GM12873 (cell line): ENCODE measurements at regions not wholly inside any gene's neighbourhood (a gene's known extent, or its start where the extent isn't known, plus 50 kb on each side); places are given as distances from the start of the nearest gene placed in this dataset.

Experiments used
- TF ChIP-seq, protein P1 (sequence below): IDR thresholded peaks from 2 replicates; pipeline ENCODE4 v1.5.1; 2012; ENCODE audit warnings: low read depth, mild to moderate bottlenecking, moderate library complexity, low read length, control low read depth; ENCODE audit not compliant: insufficient read depth; ENCODE audit errors: missing control alignments

GRCh38 chr13:59210543-59210942 lies 953.2 kb downstream of the DIAPH3 start:
- TF ChIP-seq, protein P1, sequence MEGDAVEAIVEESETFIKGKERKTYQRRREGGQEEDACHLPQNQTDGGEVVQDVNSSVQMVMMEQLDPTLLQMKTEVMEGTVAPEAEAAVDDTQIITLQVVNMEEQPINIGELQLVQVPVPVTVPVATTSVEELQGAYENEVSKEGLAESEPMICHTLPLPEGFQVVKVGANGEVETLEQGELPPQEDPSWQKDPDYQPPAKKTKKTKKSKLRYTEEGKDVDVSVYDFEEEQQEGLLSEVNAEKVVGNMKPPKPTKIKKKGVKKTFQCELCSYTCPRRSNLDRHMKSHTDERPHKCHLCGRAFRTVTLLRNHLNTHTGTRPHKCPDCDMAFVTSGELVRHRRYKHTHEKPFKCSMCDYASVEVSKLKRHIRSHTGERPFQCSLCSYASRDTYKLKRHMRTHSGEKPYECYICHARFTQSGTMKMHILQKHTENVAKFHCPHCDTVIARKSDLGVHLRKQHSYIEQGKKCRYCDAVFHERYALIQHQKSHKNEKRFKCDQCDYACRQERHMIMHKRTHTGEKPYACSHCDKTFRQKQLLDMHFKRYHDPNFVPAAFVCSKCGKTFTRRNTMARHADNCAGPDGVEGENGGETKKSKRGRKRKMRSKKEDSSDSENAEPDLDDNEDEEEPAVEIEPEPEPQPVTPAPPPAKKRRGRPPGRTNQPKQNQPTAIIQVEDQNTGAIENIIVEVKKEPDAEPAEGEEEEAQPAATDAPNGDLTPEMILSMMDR, result no peak

- TF ChIP-seq, protein P1, result no peak
Observed at GRCh38 chr13:59211606-59212005, 952.1 kb downstream of the DIAPH3 start.

- TF ChIP-seq, protein P1, result no peak
Observed at GRCh38 chr13:59229401-59229800, 934.3 kb downstream of the DIAPH3 start.

- TF ChIP-seq, protein P1, result no peak
Observed at GRCh38 chr13:59229861-59230260, 933.9 kb downstream of the DIAPH3 start.

DNA sequence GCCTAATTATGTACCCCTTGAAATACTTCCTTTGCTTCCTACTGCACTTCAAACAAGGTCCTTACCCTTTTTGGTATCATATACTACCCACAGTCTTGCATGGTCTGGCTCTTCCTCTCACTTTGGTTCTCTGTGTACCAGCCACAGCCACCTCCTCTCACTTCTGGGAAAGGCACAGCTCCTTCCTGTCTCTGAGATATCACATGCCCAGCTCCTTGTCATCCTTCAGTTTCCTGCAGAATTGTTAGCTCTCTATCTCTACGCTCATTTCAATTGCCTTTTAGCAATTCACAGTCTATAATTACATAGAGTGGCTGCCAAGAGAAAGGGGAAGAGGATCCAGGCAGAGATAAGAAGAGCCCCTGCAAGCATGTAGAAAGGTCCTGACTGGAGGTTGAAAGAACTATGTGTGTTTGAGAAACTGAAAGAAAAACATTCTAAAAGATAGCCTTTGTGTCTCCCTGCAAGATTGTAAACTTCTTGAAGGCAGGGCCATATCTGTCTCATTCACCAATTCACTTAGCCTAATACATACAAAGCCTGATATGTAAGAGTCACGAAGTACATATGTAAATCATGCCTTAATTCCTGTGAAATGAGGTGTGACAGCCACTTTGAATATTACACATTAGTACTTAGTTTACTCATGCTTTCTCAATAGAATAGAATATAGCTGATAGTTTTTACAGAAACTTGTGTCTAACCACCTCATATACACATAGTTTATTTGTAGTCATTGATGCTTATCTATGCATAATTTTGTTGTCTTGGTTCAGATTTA lies 933.1 kb downstream of the DIAPH3 start:
- TF ChIP-seq, protein P1, result no peak

DNA sequence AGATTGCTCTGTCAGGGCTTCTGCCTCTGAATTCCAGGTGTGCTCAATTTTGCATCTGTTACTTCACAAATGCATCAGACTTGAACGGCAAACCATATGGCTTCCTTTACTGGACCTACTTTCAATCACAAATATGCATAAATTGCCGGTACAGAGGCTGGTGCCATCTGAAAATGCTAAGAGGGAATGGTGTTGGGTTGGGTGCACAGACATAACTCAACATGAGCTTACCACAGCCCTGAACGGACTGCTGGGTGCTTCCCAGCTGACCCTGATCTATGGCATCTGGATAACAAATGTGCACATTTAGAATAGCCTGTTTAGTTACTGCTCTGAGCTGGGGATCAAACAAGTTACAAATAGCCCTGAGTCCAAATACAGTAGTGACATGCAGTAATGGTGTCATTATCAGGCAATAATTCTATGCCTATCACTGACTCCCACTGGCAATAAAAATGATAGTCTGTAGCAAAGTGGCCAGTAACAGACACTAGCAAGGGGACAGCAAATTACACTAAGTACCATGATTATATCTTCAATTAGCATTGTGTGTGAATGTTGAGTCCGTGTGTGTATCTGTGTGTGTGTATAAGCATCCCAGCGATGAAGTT lies 927.3 kb downstream of the DIAPH3 start:
- TF ChIP-seq, protein P1, result no peak

GRCh38 chr13:59236944-59237343 lies 926.8 kb downstream of the DIAPH3 start:
- TF ChIP-seq, protein P1, result no peak
